Heart right ventricle (tissue), 16 donors: ENCODE measurements at regions not wholly inside any gene's neighbourhood (a gene's known extent, or its start where the extent isn't known, plus 50 kb on each side); places are given as distances from the start of the nearest gene placed in this dataset.
"Not testable (repeated sequence)": the region's sequence is repeated elsewhere in the genome, so short reads cannot be mapped to it uniquely, and the experiment has no call there.

Experiments used
- ATAC-seq, 8 donors: fragments of 200-7000 bp; cut with Tn5 transposase; one replicate each; pipeline ENCODE4 v1.9.1; 2020; ENCODE audit warnings: mild to moderate bottlenecking in 8 of 8, moderate library complexity in 8 of 8, moderate number of reproducible peaks in 1 of 8
- DNase-seq, 2 donors: peaks; one replicate each; pipeline ENCODE4 v3.0.0-alpha.2; 2020
- H3K27ac ChIP-seq, 10 donors: fragments of 200-600 bp; sonication (generic) in 2 of 10; one replicate each; pipeline versions ENCODE4 v1.5.0 to v1.8.0; 2020 to 2022; ENCODE audit warnings: mild to moderate bottlenecking in 3 of 10
- H3K27me3 ChIP-seq, 7 donors: fragments of 200-600 bp; one replicate each; pipeline ENCODE4 v1.8.0; 2021 to 2022; ENCODE audit warnings: mild to moderate bottlenecking in 2 of 7
- H3K36me3 ChIP-seq, 9 donors: fragments of 200-600 bp; sonication (generic) in 1 of 9; one replicate each; pipeline versions ENCODE4 v1.5.0 to v1.8.0; 2020 to 2022; ENCODE audit warnings: mild to moderate bottlenecking in 2 of 9
- H3K4me1 ChIP-seq, 9 donors: fragments of 200-600 bp; sonication (generic) in 1 of 9; one replicate each; pipeline versions ENCODE4 v1.5.0 to v1.8.0; 2020 to 2022; ENCODE audit warnings: mild to moderate bottlenecking in 4 of 9
- H3K4me3 ChIP-seq, 10 donors: fragments of 200-600 bp; sonication (generic) in 2 of 10; one replicate each; pipeline versions ENCODE4 v1.5.0 to v1.8.0; 2020 to 2022; ENCODE audit warnings: mild to moderate bottlenecking in 7 of 10, moderate library complexity in 2 of 10
- H3K9me3 ChIP-seq, 11 donors: fragments of 200-600 bp in 10 of 11; sonication (generic) in 2 of 11; one replicate each; pipeline versions ENCODE4 v1.5.0 to v1.8.0; 2013 to 2022; ENCODE audit warnings: mild to moderate bottlenecking in 2 of 11, control low read depth in 1 of 11, moderate library complexity in 1 of 11
- CTCF ChIP-seq, 9 donors: fragments of 200-600 bp; sonication (generic) in 2 of 9; IDR thresholded peaks; one replicate each; pipeline versions ENCODE4 v1.5.0 to v1.8.0; 2021 to 2022; ENCODE audit warnings: antibody characterized with exemption in 9 of 9, mild to moderate bottlenecking in 5 of 9, moderate library complexity in 1 of 9
- WGBS, 2 donors: extraction: QIAGEN DNeasy Blood & Tissue Kit; methylation state at CpG; one replicate each; pipeline ENCODE4 v1.1.7; 2013; ENCODE audit warnings: inconsistent platforms in 1 of 2; 5-methylcytosine and 5-hydroxymethylcytosine counted together
- intact Hi-C, 10 donors: fragments of 100-400 bp; cut with DNase I; formaldehyde crosslinking; loops; one replicate each; pipeline versions ENCODE4 v1.11.1 to v1.14.2; 2022
- donor health status: Arrhythmogenic right ventricular cardiomyopathy.
- donor health status: ischemic (EF 13 %, LVEDD 7.1; RV severe dilation, severe dysfunction).
- donor health status: healthy with polysubstance abuse.
- donor health status: DM: no; HTN: yes; CAD: no.
- donor health status: DM: no; HTN: no; CAD: no.
- donor health status: ischemic (EF 25% LVEDD 6.9; RV normal size, moderate dysfunction).
- donor health status: ischemic (EF 25% LVEDD 5.7; RV mildly dilated, moderate dysfunction).
- donor health status: healthy.
- donor health status: DM: yes; HTN: yes; CAD: no.
- donor health status: Ischemic cardiomyopathy.
- donor health status: ischemic (EF 35%, LVEDD 5.7; RV mildly dilated, moderate dysfunction).
- donor health status: nonischemic (EF 11% LVEDD 7.7; RV severe dilation, severe dysfunction).
- donor health status: DM: yes; HTN: yes; CAD: no.
- donor health status: PGD.
- donor health status: ischemic (EF 29% LVEDD 5.4; RV normal size, mild dysfunction).
- donor health status: nonischemic (EF 23%, LVEDD 6.1; RV moderate dilation, normal function).

- H3K9me3 ChIP-seq, H3K27me3 ChIP-seq, H3K4me3 ChIP-seq, H3K36me3 ChIP-seq, H3K4me1 ChIP-seq, intact Hi-C loops, DNase-seq, H3K27ac ChIP-seq, ATAC-seq: not testable (repeated sequence)
- 87 to 95% methylated on average over 2 of the region's 2 CpGs for WGBS, 2 donors
Measured at GRCh38 chr7:6982375-6982774, 156.3 kb upstream of the CCZ1B start.

- H3K27ac ChIP-seq, H3K27me3 ChIP-seq, H3K9me3 ChIP-seq, H3K4me1 ChIP-seq, DNase-seq, H3K36me3 ChIP-seq, intact Hi-C loops, H3K4me3 ChIP-seq, ATAC-seq: not testable (repeated sequence)
- 63 to 90% methylated on average over 4 of the region's 4 CpGs for WGBS, 2 donors
Measured at GRCh38 chr7:6986892-6987291, 160.8 kb upstream of the CCZ1B start.

GRCh38 chr7:6988608-6989007 lies 162.5 kb upstream of the CCZ1B start:
- H3K4me1 ChIP-seq, H3K36me3 ChIP-seq, intact Hi-C loops, H3K4me3 ChIP-seq, ATAC-seq, DNase-seq, H3K9me3 ChIP-seq, H3K27me3 ChIP-seq, H3K27ac ChIP-seq: not testable (repeated sequence)
- WGBS, 2 donors = 48 to 49% methylated on average over 6 of the region's 6 CpGs

GRCh38 chr7:6989968-6990367 lies 163.9 kb upstream of the CCZ1B start:
- intact Hi-C loops, H3K36me3 ChIP-seq, H3K9me3 ChIP-seq, H3K27me3 ChIP-seq, DNase-seq, H3K4me1 ChIP-seq, H3K27ac ChIP-seq, ATAC-seq, H3K4me3 ChIP-seq: not testable (repeated sequence)
- WGBS, 2 donors = 84 to 93% methylated on average over 5 of the region's 5 CpGs

- H3K27ac ChIP-seq, ATAC-seq, H3K9me3 ChIP-seq, H3K36me3 ChIP-seq, H3K27me3 ChIP-seq, H3K4me1 ChIP-seq, intact Hi-C loops, DNase-seq: not testable (repeated sequence)
- 38 to 48% methylated on average over 6 to 7 of the region's 7 CpGs for WGBS, 2 donors
- H3K4me3 ChIP-seq = peak overlapping the region in 7 of 10 donors; percentile 10 to 43 (median 32)
Measured at GRCh38 chr7:6990426-6991152, 164.5 kb upstream of the CCZ1B start.

- ATAC-seq, H3K27me3 ChIP-seq, intact Hi-C loops, H3K9me3 ChIP-seq, H3K4me1 ChIP-seq, DNase-seq, H3K36me3 ChIP-seq, H3K27ac ChIP-seq: not testable (repeated sequence)
- peak overlapping the region in 8 of 10 donors; percentile 8 to 43 (median 30) for H3K4me3 ChIP-seq
- WGBS, 2 donors = 34 to 35% methylated on average over 13 of the region's 13 CpGs
Measured at GRCh38 chr7:6991169-6991611, 165.1 kb upstream of the CCZ1B start.

- H3K9me3 ChIP-seq, H3K27me3 ChIP-seq, H3K36me3 ChIP-seq, ATAC-seq, H3K4me1 ChIP-seq, H3K27ac ChIP-seq, intact Hi-C loops, DNase-seq: not testable (repeated sequence)
- peak in 1 of 9 donors; percentile 6 for TF ChIP-seq CTCF (IDR thresholded peaks at IDR 0.05)
- WGBS, 2 donors = 26 to 50% methylated on average over 11 to 12 of the region's 12 CpGs
- H3K4me3 ChIP-seq = peak overlapping the region in 7 of 10 donors; percentile 10 to 43 (median 32)
Measured at GRCh38 chr7:6991686-6992085, 165.6 kb upstream of the CCZ1B start.

- H3K36me3 ChIP-seq, DNase-seq, H3K9me3 ChIP-seq, H3K27ac ChIP-seq, ATAC-seq, H3K27me3 ChIP-seq, intact Hi-C loops, H3K4me1 ChIP-seq: not testable (repeated sequence)
- H3K4me3 ChIP-seq = peak overlapping the region in 4 of 10 donors; percentile 32 to 43 (median 40)
- WGBS, 2 donors = 71 to 77% methylated on average over 11 of the region's 11 CpGs
Measured at GRCh38 chr7:6992133-6992532, 166.1 kb upstream of the CCZ1B start.

- 79% methylated on average over 16 of the region's 16 CpGs for WGBS, 2 donors
- intact Hi-C loops, H3K36me3 ChIP-seq, DNase-seq, H3K27ac ChIP-seq, H3K4me3 ChIP-seq, H3K4me1 ChIP-seq, H3K27me3 ChIP-seq, ATAC-seq: not testable (repeated sequence)
- peaks cover 0 to 14% (median 0%) of the 10 kb centered on the region in 11 donors for H3K9me3 ChIP-seq
Measured at GRCh38 chr7:6995026-6995425, 169.0 kb upstream of the CCZ1B start.

GRCh38 chr7:6995493-6996289 lies 169.6 kb upstream of the CCZ1B start:
- peaks cover 0 to 17% (median 0%) of the 10 kb centered on the region in 11 donors for H3K9me3 ChIP-seq
- H3K27me3 ChIP-seq, DNase-seq, H3K36me3 ChIP-seq, ATAC-seq, H3K27ac ChIP-seq, H3K4me1 ChIP-seq, H3K4me3 ChIP-seq, intact Hi-C loops: not testable (repeated sequence)
- 45 to 55% methylated on average over 7 of the region's 7 CpGs for WGBS, 2 donors
